SK-N-SH treated with all-trans-retinoic acid at 6 μM for 48 hours (cell line): ENCODE measurements at regions not wholly inside any gene's neighbourhood (a gene's known extent, or its start where the extent isn't known, plus 50 kb on each side); places are given as distances from the start of the nearest gene placed in this dataset.

Experiments used
- ATAC-seq: fragments of 200-7000 bp; cut with Tn5 transposase; 3 replicates; pipeline ENCODE4 v1.9.1; 2020; ENCODE audit warnings: mild to moderate bottlenecking, moderate library complexity
- ARNTL ChIP-seq: fragments of 450-650 bp; formaldehyde crosslinking; IDR thresholded peaks from 2 replicates; pipeline ENCODE4 v1.5.0; 2020; ENCODE audit warnings: low read depth, mild to moderate bottlenecking, moderate library complexity, borderline replicate concordance
- BACH2 ChIP-seq: fragments of 250-450 bp; sonication (Bioruptor Pico); IDR thresholded peaks from 2 replicates; pipeline ENCODE4 v1.9.0; 2021; ENCODE audit warnings: mild to moderate bottlenecking, borderline replicate concordance
- CSDC2 ChIP-seq: fragments of 250-450 bp; sonication (Bioruptor Pico); IDR thresholded peaks from 2 replicates; pipeline ENCODE4 v1.5.0; 2020; ENCODE audit warnings: mild to moderate bottlenecking, moderate library complexity
- ESRRG ChIP-seq: fragments of 250-450 bp; sonication (Bioruptor Pico); IDR thresholded peaks from 2 replicates; pipeline ENCODE4 v1.6.1; 2021; ENCODE audit warnings: mild to moderate bottlenecking
- GLIS3 ChIP-seq: fragments of 250-450 bp; sonication (Bioruptor Pico); IDR thresholded peaks from 2 replicates; pipeline ENCODE4 v1.5.0; 2020; ENCODE audit warnings: mild to moderate bottlenecking, moderate library complexity
- ISL1 ChIP-seq: fragments of 250-450 bp; sonication (Bioruptor Pico); IDR thresholded peaks from 2 replicates; pipeline ENCODE4 v2.1.2; 2022; ENCODE audit warnings: mild to moderate bottlenecking, moderate library complexity
- OSR1 ChIP-seq: fragments of 250-450 bp; sonication (Bioruptor Pico); IDR thresholded peaks from 2 replicates; pipeline ENCODE4 v1.8.0; 2022; ENCODE audit warnings: moderate library complexity, mild to moderate bottlenecking, inconsistent platforms
- PPARA ChIP-seq: fragments of 250-450 bp; sonication (Bioruptor Pico); IDR thresholded peaks from 2 replicates; pipeline ENCODE4 v1.5.0; 2020; ENCODE audit warnings: mild to moderate bottlenecking, borderline replicate concordance
- RARB ChIP-seq: fragments of 250-450 bp; sonication (Bioruptor Pico); IDR thresholded peaks from 2 replicates; pipeline ENCODE4 v1.8.0; 2021; ENCODE audit warnings: mild to moderate bottlenecking, moderate library complexity
- SNAI2 ChIP-seq: fragments of 250-450 bp; sonication (Bioruptor Pico); IDR thresholded peaks from 2 replicates; pipeline ENCODE4 v1.5.0; 2020; ENCODE audit warnings: mild to moderate bottlenecking, moderate library complexity
- TCF4 ChIP-seq: fragments of 250-450 bp; sonication (Bioruptor Pico); IDR thresholded peaks from 2 replicates; pipeline ENCODE4 v1.8.0; 2021; ENCODE audit warnings: mild to moderate bottlenecking, moderate library complexity, borderline replicate concordance
- TOX ChIP-seq: fragments of 250-450 bp; sonication (Bioruptor Pico); IDR thresholded peaks from 2 replicates; pipeline ENCODE4 v1.8.0; 2021; ENCODE audit warnings: mild to moderate bottlenecking, moderate library complexity, borderline replicate concordance
- ZFP3 ChIP-seq: fragments of 250-450 bp; sonication (Bioruptor Pico); IDR thresholded peaks from 2 replicates; pipeline ENCODE4 v1.5.0; 2020; ENCODE audit warnings: mild to moderate bottlenecking, moderate library complexity
- ZFP30 ChIP-seq: fragments of 450-650 bp; formaldehyde crosslinking; IDR thresholded peaks from 2 replicates; pipeline ENCODE4 v1.5.0; 2022; ENCODE audit warnings: mild to moderate bottlenecking, moderate library complexity
- ZNF565 ChIP-seq: fragments of 450-650 bp; formaldehyde crosslinking; conservative IDR thresholded peaks from 2 replicates; pipeline ENCODE4 v1.5.0; 2020; ENCODE audit warnings: low read depth, mild to moderate bottlenecking, moderate library complexity
- ZNF70 ChIP-seq: fragments of 450-650 bp; formaldehyde crosslinking; IDR thresholded peaks from 2 replicates; pipeline ENCODE4 v1.5.0; 2020; ENCODE audit warnings: mild to moderate bottlenecking, moderate library complexity
- ZNF8 ChIP-seq: fragments of 450-650 bp; formaldehyde crosslinking; IDR thresholded peaks from 2 replicates; pipeline ENCODE4 v1.5.0; 2020; ENCODE audit warnings: mild to moderate bottlenecking, moderate library complexity
- TF ChIP-seq, protein P1 (sequence below): fragments of 250-450 bp; sonication (Bioruptor Pico); IDR thresholded peaks from 2 replicates; pipeline ENCODE4 v1.5.0; 2020; ENCODE audit warnings: mild to moderate bottlenecking, moderate library complexity
- TF ChIP-seq, protein P2 (sequence below): fragments of 250-450 bp; sonication (Bioruptor Pico); IDR thresholded peaks from 2 replicates; pipeline ENCODE4 v1.8.0; 2021; ENCODE audit warnings: low read depth, mild to moderate bottlenecking, moderate library complexity, borderline replicate concordance
- TF ChIP-seq, protein P3 (sequence below): fragments of 250-450 bp; sonication (Bioruptor Pico); IDR thresholded peaks from 2 replicates; pipeline ENCODE4 v1.5.1; 2020; ENCODE audit warnings: low read depth, mild to moderate bottlenecking, moderate library complexity
- TF ChIP-seq, protein P4 (sequence below): fragments of 250-450 bp; sonication (Bioruptor Pico); IDR thresholded peaks from 2 replicates; pipeline ENCODE4 v1.8.0; 2020; ENCODE audit warnings: mild to moderate bottlenecking, moderate library complexity, borderline replicate concordance

DNA sequence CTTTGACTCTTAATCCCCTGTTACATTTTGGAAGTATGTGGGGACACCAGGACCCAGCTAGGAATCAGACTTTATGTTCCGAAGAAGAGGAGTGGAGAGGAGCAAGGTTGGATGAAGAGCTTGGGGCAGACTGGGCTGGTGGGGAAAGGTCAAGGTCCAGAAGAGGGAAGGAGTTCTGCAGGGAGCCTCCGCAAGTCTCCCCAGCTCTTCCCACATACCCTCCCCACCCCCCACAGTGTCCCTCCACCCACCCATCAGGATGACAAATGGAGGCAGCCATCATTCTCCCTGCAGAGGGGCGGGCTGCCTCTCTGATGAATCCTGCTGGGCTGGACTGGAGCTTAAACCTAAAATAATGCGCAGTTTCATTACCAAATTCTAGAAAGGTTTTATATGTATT is 77.2 kb downstream of the ACKR3 start:
- no peak for ATAC-seq
- TF ChIP-seq ESRRG (CRISPR knock-in tag) (no peak), ZNF8 (CRISPR knock-in tag) (no peak), GLIS3 (no peak), ZFP30 (no peak), TOX (CRISPR knock-in tag) (no peak), RARB (CRISPR knock-in tag) (no peak), ZNF70 (CRISPR knock-in tag) (no peak), CSDC2 (CRISPR knock-in tag) (no peak), PPARA (CRISPR knock-in tag) (no peak), ZFP3 (CRISPR knock-in tag) (no peak)
- TF ChIP-seq, protein P1, sequence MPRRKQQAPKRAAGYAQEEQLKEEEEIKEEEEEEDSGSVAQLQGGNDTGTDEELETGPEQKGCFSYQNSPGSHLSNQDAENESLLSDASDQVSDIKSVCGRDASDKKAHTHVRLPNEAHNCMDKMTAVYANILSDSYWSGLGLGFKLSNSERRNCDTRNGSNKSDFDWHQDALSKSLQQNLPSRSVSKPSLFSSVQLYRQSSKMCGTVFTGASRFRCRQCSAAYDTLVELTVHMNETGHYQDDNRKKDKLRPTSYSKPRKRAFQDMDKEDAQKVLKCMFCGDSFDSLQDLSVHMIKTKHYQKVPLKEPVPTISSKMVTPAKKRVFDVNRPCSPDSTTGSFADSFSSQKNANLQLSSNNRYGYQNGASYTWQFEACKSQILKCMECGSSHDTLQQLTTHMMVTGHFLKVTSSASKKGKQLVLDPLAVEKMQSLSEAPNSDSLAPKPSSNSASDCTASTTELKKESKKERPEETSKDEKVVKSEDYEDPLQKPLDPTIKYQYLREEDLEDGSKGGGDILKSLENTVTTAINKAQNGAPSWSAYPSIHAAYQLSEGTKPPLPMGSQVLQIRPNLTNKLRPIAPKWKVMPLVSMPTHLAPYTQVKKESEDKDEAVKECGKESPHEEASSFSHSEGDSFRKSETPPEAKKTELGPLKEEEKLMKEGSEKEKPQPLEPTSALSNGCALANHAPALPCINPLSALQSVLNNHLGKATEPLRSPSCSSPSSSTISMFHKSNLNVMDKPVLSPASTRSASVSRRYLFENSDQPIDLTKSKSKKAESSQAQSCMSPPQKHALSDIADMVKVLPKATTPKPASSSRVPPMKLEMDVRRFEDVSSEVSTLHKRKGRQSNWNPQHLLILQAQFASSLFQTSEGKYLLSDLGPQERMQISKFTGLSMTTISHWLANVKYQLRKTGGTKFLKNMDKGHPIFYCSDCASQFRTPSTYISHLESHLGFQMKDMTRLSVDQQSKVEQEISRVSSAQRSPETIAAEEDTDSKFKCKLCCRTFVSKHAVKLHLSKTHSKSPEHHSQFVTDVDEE (CRISPR knock-in tag), result no peak
- TF ChIP-seq, protein P2, sequence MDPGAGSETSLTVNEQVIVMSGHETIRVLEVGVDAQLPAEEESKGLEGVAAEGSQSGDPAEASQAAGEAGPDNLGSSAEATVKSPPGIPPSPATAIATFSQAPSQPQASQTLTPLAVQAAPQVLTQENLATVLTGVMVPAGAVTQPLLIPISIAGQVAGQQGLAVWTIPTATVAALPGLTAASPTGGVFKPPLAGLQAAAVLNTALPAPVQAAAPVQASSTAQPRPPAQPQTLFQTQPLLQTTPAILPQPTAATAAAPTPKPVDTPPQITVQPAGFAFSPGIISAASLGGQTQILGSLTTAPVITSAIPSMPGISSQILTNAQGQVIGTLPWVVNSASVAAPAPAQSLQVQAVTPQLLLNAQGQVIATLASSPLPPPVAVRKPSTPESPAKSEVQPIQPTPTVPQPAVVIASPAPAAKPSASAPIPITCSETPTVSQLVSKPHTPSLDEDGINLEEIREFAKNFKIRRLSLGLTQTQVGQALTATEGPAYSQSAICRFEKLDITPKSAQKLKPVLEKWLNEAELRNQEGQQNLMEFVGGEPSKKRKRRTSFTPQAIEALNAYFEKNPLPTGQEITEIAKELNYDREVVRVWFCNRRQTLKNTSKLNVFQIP (CRISPR knock-in tag), result no peak

DNA sequence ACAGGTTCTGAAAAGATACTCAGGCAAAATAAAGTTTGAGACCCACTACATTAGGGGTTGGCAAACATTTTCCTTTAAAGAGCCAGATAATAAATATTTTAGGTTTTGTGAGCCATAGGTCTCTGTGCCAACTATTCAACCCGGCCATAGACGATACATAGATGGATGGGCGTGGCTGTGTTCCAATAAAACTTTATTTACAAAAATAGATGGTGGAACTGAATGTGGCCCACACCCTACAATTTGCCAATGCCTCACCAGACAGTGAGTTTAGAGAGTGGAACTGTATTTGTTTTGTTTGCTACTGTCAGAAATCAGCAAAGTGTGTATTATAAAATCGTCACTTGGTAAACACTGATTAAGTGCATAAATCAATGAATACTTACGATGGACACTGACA is 78.0 kb downstream of the ACKR3 start:
- no peak for ATAC-seq
- no peak for TF ChIP-seq ZNF8 (CRISPR knock-in tag)
- no peak for TF ChIP-seq TCF4 (CRISPR knock-in tag)
- no peak for TF ChIP-seq OSR1 (CRISPR knock-in tag)
- TF ChIP-seq SNAI2 (CRISPR knock-in tag), result no peak
- no peak for TF ChIP-seq GLIS3
- TF ChIP-seq ZNF565 (CRISPR knock-in tag), result no peak
- TF ChIP-seq ISL1 (CRISPR knock-in tag), result no peak
- TF ChIP-seq ZFP30, result no peak
- no peak for TF ChIP-seq TOX (CRISPR knock-in tag)
- TF ChIP-seq CSDC2 (CRISPR knock-in tag), result no peak
- no peak for TF ChIP-seq BACH2 (CRISPR knock-in tag)
- TF ChIP-seq, protein P2 (CRISPR knock-in tag), result no peak
- no peak for TF ChIP-seq ARNTL (CRISPR knock-in tag)
- TF ChIP-seq, protein P3, sequence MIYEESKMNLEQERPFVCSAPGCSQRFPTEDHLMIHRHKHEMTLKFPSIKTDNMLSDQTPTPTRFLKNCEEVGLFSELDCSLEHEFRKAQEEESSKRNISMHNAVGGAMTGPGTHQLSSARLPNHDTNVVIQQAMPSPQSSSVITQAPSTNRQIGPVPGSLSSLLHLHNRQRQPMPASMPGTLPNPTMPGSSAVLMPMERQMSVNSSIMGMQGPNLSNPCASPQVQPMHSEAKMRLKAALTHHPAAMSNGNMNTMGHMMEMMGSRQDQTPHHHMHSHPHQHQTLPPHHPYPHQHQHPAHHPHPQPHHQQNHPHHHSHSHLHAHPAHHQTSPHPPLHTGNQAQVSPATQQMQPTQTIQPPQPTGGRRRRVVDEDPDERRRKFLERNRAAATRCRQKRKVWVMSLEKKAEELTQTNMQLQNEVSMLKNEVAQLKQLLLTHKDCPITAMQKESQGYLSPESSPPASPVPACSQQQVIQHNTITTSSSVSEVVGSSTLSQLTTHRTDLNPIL (CRISPR knock-in tag), result no peak
- no peak for TF ChIP-seq ZFP3 (CRISPR knock-in tag)
- TF ChIP-seq ESRRG (CRISPR knock-in tag), result no peak
- TF ChIP-seq ZNF70 (CRISPR knock-in tag), result no peak
- TF ChIP-seq RARB (CRISPR knock-in tag), result no peak

DNA sequence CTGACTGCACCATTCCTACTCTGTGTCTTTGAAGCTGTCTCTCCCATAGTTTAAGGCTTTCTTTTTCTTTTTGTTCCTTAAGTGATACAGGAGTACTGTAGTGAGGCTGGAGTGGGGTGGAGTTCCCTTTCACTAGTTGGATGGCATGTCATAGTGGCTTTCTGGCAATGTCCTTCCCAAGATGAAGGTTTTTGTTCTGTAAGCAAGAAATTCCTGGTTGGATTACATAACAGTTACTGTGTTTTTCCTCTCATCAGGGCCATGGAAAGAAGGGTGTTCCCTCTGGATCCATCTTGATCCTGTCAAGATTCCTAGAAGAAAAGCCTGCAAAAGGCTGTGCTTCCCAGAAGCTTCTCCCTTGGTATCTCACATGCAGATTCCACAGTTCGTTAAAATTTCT is 84.2 kb downstream of the ACKR3 start:
- TF ChIP-seq ARNTL (CRISPR knock-in tag) (no peak), BACH2 (CRISPR knock-in tag) (no peak), TOX (CRISPR knock-in tag) (no peak), ZNF565 (CRISPR knock-in tag) (no peak), ZNF8 (CRISPR knock-in tag) (no peak), GLIS3 (no peak), TCF4 (CRISPR knock-in tag) (no peak), PPARA (CRISPR knock-in tag) (no peak), OSR1 (CRISPR knock-in tag) (no peak), RARB (CRISPR knock-in tag) (no peak), SNAI2 (CRISPR knock-in tag) (no peak), CSDC2 (CRISPR knock-in tag) (no peak), ESRRG (CRISPR knock-in tag) (no peak), ZNF70 (CRISPR knock-in tag) (no peak)
- TF ChIP-seq, protein P1 (CRISPR knock-in tag), result no peak
- TF ChIP-seq, protein P4, sequence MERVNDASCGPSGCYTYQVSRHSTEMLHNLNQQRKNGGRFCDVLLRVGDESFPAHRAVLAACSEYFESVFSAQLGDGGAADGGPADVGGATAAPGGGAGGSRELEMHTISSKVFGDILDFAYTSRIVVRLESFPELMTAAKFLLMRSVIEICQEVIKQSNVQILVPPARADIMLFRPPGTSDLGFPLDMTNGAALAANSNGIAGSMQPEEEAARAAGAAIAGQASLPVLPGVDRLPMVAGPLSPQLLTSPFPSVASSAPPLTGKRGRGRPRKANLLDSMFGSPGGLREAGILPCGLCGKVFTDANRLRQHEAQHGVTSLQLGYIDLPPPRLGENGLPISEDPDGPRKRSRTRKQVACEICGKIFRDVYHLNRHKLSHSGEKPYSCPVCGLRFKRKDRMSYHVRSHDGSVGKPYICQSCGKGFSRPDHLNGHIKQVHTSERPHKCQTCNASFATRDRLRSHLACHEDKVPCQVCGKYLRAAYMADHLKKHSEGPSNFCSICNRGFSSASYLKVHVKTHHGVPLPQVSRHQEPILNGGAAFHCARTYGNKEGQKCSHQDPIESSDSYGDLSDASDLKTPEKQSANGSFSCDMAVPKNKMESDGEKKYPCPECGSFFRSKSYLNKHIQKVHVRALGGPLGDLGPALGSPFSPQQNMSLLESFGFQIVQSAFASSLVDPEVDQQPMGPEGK (CRISPR knock-in tag), result no peak
- ATAC-seq, result no peak
